KMS-11 (cell line): ENCODE measurements at regions not wholly inside any gene's neighbourhood (a gene's known extent, or its start where the extent isn't known, plus 50 kb on each side); places are given as distances from the start of the nearest gene placed in this dataset.

Experiments
- H2AFZ ChIP-seq: fragments of 200-600 bp; sonication (generic); 2 replicates; pipeline ENCODE4 v1.6.1; 2016; ENCODE audit warnings: antibody characterized with exemption, mixed run types, low read depth
- H3K27ac ChIP-seq: fragments of 200-600 bp; sonication (generic); 2 replicates; pipeline ENCODE4 v1.6.1; 2016; ENCODE audit warnings: mild to moderate bottlenecking, mixed run types
- H3K27me3 ChIP-seq: fragments of 200-600 bp; sonication (generic); 2 replicates; pipeline ENCODE4 v1.6.1; 2017; ENCODE audit warnings: mild to moderate bottlenecking, low read depth, mixed run types, moderate library complexity; ENCODE audit not compliant: insufficient read depth
- H3K36me3 ChIP-seq: fragments of 200-600 bp; sonication (generic); 2 replicates; pipeline ENCODE4 v1.6.1; 2017; ENCODE audit warnings: mild to moderate bottlenecking, mixed run types; ENCODE audit not compliant: insufficient read depth
- H3K4me1 ChIP-seq: fragments of 200-600 bp; sonication (generic); 2 replicates; pipeline ENCODE4 v1.6.1; 2016; ENCODE audit warnings: mild to moderate bottlenecking, low read depth, mixed run types; ENCODE audit not compliant: poor library complexity, severe bottlenecking
- H3K4me2 ChIP-seq: fragments of 200-600 bp; sonication (generic); 2 replicates; pipeline ENCODE4 v1.7.0; 2016; ENCODE audit warnings: mild to moderate bottlenecking, mixed run types
- H3K4me3 ChIP-seq: fragments of 200-600 bp; sonication (generic); IDR thresholded peaks from 2 replicates; pipeline ENCODE4 v1.6.1; 2017; ENCODE audit warnings: low read depth, low read length, mixed read lengths; ENCODE audit not compliant: insufficient read depth
- H3K79me2 ChIP-seq: fragments of 200-600 bp; sonication (generic); 2 replicates; pipeline ENCODE4 v1.6.1; 2016; ENCODE audit warnings: low read depth, mixed run types; ENCODE audit not compliant: insufficient read depth
- H3K9ac ChIP-seq: fragments of 200-600 bp; sonication (generic); 2 replicates; pipeline ENCODE4 v1.6.1; 2016; ENCODE audit warnings: mild to moderate bottlenecking, mixed run types
- H4K20me1 ChIP-seq: fragments of 200-600 bp; sonication (generic); 2 replicates; pipeline ENCODE4 v1.6.1; 2016; ENCODE audit warnings: mild to moderate bottlenecking, mixed run types; ENCODE audit not compliant: insufficient read depth
- CTCF ChIP-seq: fragments of 200-600 bp; sonication (generic); conservative IDR thresholded peaks from 2 replicates; pipeline ENCODE4 v1.6.1; 2017; ENCODE audit warnings: low read depth, mild to moderate bottlenecking, antibody characterized with exemption, low read length, moderate library complexity, mixed read lengths

GRCh38 chr2:106299696-106300095, 105.6 kb upstream of the UXS1 start:
- no peak overlapping the region for H2AFZ ChIP-seq
- H3K27me3 ChIP-seq: no peaks in the 10 kb centered on the region
- H4K20me1 ChIP-seq: no peaks in the 10 kb centered on the region
- no peak for TF ChIP-seq CTCF
- no peaks in the 10 kb centered on the region for H3K79me2 ChIP-seq
- no peaks in the 10 kb centered on the region for H3K36me3 ChIP-seq
- no peaks in the 10 kb centered on the region for H3K4me1 ChIP-seq
- no peak overlapping the region for H3K27ac ChIP-seq
- no peak overlapping the region for H3K9ac ChIP-seq
- H3K4me2 ChIP-seq: no peak overlapping the region
- no peak overlapping the region for H3K4me3 ChIP-seq

GRCh38 chr2:106296182-106296815, 102.2 kb upstream of the UXS1 start:
- Histone ChIP-seq H3K9ac (no peak overlapping the region), H3K27me3 (no peaks in the 10 kb centered on the region), H3K4me3 (no peak overlapping the region), H3K27ac (no peak overlapping the region), H4K20me1 (no peaks in the 10 kb centered on the region), H2AFZ (no peak overlapping the region), H3K79me2 (no peaks in the 10 kb centered on the region), H3K4me2 (no peak overlapping the region), H3K36me3 (no peaks in the 10 kb centered on the region), H3K4me1 (no peaks in the 10 kb centered on the region)
- no peak for TF ChIP-seq CTCF

GRCh38 chr2:106294182-106294581, 100.1 kb upstream of the UXS1 start:
- TF ChIP-seq CTCF: no peak
- Histone ChIP-seq H3K27me3 (no peaks in the 10 kb centered on the region), H2AFZ (no peak overlapping the region), H3K27ac (no peak overlapping the region), H3K79me2 (no peaks in the 10 kb centered on the region), H3K9ac (no peak overlapping the region), H3K4me2 (no peak overlapping the region), H4K20me1 (no peaks in the 10 kb centered on the region), H3K4me1 (no peaks in the 10 kb centered on the region), H3K36me3 (no peaks in the 10 kb centered on the region), H3K4me3 (no peak overlapping the region)

- Histone ChIP-seq H2AFZ (no peak overlapping the region), H3K79me2 (no peaks in the 10 kb centered on the region), H3K4me1 (no peaks in the 10 kb centered on the region), H3K4me3 (no peak overlapping the region), H3K4me2 (no peak overlapping the region), H3K27ac (no peak overlapping the region), H4K20me1 (no peaks in the 10 kb centered on the region), H3K9ac (no peak overlapping the region), H3K27me3 (no peaks in the 10 kb centered on the region), H3K36me3 (no peaks in the 10 kb centered on the region)
- TF ChIP-seq CTCF: no peak
Measured at GRCh38 chr2:106293271-106293783, 99.2 kb upstream of the UXS1 start.
